ENCODE measurements at regions not wholly inside any gene's neighbourhood (a gene's known extent, or its start where the extent isn't known, plus 50 kb on each side); places are given as distances from the start of the nearest gene placed in this dataset.

GRCh38 chr14:97441740-97442362, 644.7 kb downstream of the VRK1 start:
- no peak for DNase-seq (ENCODE audit: low read depth in 3 of 3)

DNA sequence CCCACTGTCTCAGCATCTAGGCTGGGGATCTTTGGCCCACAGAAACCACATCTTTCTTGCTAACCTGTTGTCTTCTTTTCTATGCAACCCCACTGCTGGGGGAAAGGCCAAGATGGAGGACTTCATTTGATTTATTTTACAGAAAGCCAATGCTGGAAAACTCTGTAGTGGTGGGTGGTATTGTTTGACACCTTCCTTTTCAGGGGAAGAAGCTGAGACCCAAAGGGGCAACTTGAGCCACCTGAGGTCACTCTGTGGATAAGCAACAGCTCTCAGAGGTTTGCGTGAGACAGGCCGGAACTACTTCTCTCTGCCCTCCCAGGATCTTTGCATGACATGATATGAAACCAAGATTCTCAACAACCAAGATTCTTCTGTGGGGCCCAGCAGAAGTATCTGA, 645.2 kb downstream of the VRK1 start:
- peak in 1 of 3 experiments; percentile 25 for DNase-seq (ENCODE audit: low read depth in 3 of 3)

DNA sequence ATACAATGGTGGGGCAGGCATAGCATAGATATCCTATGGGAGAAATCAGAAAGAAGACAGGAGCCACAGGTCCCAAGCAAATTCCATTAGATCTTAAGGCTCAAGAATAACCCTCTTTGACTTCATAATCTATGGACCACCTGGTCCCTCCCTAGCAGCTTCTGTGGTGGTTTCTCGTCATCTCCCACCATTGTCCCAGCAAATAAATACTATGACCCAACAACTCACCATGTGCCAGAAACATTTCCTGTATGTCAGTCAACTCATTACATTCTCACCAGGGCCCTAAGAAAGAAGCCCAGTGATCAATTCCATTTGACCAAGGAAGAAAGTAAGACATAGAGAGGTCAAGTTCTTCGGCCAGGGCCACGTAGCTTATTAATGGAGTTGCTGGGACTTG, 646.2 kb downstream of the VRK1 start:
- no peak for DNase-seq (ENCODE audit: low read depth in 3 of 3)

DNA sequence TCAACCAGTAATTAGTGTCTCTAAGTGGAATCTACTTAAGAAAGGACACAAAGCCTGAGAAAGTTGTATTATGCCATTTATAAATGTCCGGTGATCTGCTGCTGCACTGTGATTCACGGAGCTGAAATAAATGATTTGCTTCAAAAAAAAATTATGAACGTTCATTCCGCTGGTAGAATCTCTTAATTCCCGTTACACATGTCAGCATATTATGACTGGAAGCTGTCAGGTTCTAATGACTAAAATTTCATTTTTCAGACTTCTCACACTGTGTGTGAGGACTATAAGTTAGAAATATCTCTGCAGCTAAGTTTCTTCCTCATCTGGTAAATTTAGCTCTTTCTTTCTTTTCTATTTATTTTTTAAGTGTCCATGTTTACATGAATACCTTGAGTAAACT, 647.1 kb downstream of the VRK1 start:
- no peak for DNase-seq (ENCODE audit: low read depth in 3 of 3)

GRCh38 chr14:97445367-97445766, 648.2 kb downstream of the VRK1 start:
- DNase-seq (ENCODE audit: low read depth in 3 of 3) = no peak

GRCh38 chr14:97446087-97446486, 648.9 kb downstream of the VRK1 start:
- DNase-seq (ENCODE audit: low read depth in 3 of 3) = no peak

DNA sequence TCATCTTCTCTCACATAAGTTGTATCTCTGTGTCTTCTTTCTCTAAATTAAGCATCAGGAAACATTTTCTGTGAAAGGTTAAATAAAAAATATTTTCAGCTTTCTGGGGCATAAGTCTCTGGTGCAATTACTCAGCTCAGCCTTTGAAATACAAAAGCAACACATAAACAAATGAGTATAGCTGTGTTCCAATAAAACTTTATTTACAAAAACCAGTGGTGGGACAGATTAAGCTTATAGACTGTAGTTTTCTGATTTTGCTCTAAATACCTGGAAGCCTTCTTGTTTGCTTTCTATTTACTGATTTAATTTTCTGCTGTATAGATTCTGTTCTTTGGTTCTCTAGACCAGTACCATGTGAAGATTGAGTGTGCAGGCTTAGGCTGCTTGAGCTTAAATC, 655.1 kb downstream of the VRK1 start:
- DNase-seq (ENCODE audit: low read depth in 3 of 3) = no peak

DNA sequence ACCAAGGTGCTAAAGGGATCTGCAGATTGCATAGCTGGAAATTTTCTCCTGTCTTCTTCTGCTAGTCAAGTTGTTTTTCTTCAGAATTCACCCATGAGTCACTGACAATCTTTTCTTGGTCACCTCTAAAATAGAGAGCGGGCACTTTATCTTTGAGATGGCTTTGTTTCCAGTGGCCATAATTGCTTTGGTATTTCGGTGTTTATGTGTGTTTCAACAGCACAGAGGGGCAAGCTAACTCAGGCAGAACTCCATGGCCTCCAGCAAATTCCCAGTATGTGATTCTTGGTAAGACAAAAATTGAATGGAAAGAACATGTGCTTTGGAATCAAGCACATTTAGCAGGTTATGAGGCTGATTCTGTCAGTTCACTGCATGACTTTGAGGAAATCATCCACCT, 656.8 kb downstream of the VRK1 start:
- DNase-seq (ENCODE audit: low read depth in 3 of 3) = no peak

DNA sequence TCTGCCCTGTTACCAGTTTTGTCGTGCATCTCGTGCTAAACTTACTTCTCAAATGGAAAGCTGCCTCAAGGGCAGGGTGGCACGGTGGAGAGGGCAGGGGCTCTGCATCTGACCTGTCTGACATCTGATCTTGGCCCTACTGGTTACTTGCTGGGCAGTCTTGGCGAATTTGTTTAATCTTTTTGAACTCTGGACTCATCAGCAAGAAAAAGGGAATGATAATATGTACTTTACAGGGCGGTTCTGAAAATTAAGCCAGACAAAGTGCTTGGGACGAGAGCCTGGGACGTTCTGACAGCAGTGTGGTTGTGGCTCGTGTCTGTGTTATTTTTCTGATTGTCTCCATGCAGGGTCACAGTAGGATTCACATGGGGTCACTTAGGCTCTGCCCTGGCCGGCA, 659.3 kb downstream of the VRK1 start:
- no peak for DNase-seq (ENCODE audit: low read depth in 3 of 3)

DNA sequence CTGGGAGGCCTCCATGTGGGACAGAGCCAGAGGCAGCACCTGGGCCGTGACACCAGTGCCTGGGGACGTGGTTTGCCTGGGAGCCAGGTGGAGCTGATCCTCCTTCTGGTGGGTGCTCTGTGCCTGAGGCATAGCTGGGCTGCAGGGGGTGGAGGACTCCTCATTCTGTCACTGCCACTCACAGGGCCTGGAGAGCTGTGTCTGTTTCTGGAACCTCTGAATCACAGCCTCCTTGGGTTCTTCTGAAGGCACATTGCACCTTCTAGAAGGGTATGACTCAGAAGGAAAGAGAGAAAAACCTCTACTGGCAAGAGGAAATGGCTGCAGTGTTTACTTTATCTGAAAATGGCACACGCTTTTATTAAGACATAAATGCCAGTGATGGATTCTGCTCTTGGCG, 659.8 kb downstream of the VRK1 start:
- DNase-seq (ENCODE audit: low read depth in 3 of 3) = peak; percentile 49 to 68 (median 61)

DNA sequence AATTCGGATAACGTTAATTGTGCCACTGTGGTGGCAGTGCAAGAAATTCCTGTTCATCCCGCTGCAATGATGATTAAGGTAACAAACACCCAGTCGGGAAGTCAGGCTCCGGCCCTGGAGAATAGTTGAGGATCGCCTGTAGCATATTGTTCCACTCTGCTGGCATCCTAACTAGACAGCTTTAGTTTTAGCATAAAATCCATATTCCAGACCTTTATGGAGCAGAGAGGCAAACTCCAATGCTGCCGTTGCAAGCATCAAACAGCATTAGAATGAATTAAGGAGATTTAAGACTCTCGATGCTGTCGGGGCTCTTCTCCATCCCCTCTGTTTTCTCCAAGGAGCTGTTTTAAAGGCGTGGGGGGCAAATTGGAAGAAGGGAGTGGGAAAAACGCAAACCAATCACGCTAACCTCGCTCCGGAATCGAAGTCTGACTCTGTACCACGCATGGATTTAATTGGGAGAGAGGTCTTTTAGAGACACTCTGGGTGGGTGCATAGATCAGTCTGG, 660.4 kb downstream of the VRK1 start:
- no peak for DNase-seq (ENCODE audit: low read depth in 3 of 3)

DNA sequence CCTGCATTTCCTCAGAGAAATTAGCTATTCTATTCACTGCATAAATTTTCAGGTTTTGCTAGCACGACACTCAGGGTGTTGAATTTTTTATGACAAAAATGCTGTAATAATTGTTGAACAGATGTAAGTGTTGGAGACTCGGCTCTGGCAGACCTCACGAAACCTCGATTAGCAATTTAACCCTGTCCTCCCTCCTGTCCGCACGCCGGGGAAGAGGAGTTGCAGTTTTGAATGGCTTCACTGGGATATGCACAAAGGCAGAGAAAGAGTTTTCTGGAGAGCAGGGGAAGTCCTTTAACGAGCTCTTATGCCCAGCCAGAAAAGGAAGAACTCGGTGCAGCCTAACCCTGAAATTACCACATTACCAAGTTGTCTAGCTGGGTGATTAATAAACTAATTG, 661.1 kb downstream of the VRK1 start:
- DNase-seq (ENCODE audit: low read depth in 3 of 3) = no peak

GRCh38 chr14:97458661-97459579, 661.7 kb downstream of the VRK1 start:
- peak; percentile 63 to 77 (median 68) for DNase-seq (ENCODE audit: low read depth in 3 of 3)

DNA sequence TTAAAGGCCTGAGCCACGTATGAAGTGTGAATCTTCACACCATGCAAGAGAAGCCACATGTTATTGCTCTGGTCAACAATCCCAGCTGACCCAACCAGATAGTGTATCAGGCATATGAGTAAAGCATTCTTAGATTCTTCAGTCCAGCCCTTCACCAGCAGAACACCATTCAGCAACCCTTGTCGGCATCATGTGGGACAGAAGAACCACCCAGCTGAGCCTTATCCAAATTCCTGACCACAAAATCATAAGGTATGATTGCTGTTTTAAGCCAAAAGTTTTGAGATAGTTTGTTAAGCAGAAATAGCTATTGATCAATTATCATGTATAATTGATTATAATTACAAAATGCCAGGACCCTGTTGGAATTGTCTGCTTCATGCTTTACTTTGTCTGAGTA, 664.9 kb downstream of the VRK1 start:
- no peak for DNase-seq (ENCODE audit: low read depth in 3 of 3)

GRCh38 chr14:97468220-97468619, 671.0 kb downstream of the VRK1 start:
- no peak for DNase-seq (ENCODE audit: low read depth in 3 of 3)

GRCh38 chr14:97477353-97477752, 680.2 kb downstream of the VRK1 start:
- DNase-seq (ENCODE audit: low read depth in 3 of 3) = no peak

GRCh38 chr14:97485201-97485600, 688.0 kb downstream of the VRK1 start:
- no peak for DNase-seq (ENCODE audit: low read depth in 3 of 3)

DNA sequence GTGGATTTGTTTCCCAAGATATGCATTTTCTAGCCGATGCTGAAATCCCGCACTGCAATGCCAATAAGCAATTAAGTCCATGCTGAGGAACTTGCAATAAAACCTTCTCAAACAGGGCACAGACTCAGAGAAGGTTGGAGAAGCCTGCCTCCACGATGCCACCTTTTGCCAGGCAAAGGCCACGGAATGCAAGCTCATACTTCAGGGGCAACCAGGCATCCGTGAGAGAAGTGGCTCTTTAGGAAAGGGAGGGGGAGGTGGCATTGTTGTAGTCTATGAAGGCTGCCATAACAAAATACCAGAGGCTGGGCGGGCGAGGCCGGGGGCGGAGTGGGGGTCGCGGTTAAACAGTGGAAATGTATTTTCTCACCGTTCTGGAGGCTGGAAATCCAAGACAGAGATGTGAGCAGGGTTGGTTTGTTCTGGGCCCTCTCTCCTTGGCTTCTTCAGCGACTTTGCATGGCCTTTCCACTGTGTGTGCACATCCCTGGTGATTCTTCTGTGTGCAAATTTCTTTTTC, 689.5 kb downstream of the VRK1 start:
- DNase-seq (ENCODE audit: low read depth in 3 of 3) = no peak

DNA sequence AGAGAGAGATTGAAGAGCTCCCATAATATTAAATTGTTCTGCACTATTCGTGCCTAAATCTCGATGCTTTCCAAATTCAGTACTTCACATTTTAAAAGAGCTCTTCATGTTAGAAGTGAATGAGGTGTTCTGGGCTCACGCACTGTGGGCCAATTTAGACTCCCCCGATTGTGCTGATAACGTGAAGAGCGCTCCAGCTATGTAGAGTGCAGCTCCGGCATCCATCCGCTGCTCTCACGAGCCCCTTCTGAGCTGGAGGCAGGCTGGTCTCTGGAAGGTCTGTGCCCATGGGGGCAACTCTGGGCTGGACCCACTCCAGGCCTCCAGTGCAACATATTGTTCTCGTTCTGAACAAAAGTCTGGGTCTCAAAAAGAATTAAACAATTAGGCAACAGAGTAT, 692.6 kb downstream of the VRK1 start:
- DNase-seq (ENCODE audit: low read depth in 3 of 3) = no peak

DNA sequence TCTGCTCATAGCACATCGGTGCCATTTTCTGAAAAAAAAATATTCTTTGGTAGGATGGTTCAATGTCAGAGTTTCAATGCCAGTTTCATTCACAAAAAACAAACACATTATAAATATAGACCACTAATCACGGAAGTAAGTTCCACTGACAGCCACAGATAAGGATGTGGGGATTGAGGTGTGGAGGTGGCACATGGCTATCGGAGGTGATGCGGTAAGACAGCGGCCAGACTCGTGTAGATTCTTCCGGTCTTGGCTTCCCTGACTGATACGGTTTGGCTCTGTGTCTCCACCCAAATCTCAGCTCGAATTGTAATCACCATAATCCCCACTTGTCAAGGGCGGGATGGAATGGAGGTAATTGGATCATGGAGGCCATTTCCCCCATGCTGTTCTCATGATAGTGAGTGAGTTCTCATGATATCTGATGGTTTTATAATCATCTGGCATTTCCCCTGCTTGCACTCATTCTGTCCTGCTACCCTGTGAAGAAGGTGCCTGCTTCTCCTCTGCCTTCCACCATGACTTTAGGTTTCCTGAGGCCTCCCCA, 693.4 kb downstream of the VRK1 start:
- no peak for DNase-seq (ENCODE audit: low read depth in 3 of 3)

DNA sequence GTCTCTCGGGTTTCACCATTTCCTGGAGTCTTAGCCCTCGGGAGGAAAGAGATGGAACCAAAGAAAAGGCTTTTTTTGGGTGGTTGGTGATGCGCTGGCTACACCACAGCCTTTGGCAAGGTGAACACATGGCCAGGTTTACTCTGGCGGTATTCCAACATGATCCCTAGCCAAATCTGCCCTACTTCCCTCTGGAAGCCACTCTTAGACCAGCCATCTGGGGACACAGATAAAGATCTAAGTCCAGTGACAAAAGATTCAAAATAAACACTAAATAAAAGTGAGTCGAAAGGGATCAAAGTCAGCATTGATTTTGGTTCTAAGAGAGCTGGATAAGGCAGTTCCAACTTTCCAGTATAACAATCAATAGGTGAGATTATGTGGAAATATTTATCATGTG, 694.5 kb downstream of the VRK1 start:
- DNase-seq (ENCODE audit: low read depth in 3 of 3) = no peak

- DNase-seq (ENCODE audit: low read depth in 3 of 3) = no peak
These were observed 702.8 kb downstream of the VRK1 start for GRCh38 chr14:97499790-97500481.

Measured in stimulated activated CD4-positive, alpha-beta T cell treated with anti-CD3 and anti-CD28 coated beads, TNF-alpha, amount 100 ng/mL, for 24 hours (primary cell).